ENCODE measurements at regions not wholly inside any gene's neighbourhood (a gene's known extent, or its start where the extent isn't known, plus 50 kb on each side); places are given as distances from the start of the nearest gene placed in this dataset.

DNA sequence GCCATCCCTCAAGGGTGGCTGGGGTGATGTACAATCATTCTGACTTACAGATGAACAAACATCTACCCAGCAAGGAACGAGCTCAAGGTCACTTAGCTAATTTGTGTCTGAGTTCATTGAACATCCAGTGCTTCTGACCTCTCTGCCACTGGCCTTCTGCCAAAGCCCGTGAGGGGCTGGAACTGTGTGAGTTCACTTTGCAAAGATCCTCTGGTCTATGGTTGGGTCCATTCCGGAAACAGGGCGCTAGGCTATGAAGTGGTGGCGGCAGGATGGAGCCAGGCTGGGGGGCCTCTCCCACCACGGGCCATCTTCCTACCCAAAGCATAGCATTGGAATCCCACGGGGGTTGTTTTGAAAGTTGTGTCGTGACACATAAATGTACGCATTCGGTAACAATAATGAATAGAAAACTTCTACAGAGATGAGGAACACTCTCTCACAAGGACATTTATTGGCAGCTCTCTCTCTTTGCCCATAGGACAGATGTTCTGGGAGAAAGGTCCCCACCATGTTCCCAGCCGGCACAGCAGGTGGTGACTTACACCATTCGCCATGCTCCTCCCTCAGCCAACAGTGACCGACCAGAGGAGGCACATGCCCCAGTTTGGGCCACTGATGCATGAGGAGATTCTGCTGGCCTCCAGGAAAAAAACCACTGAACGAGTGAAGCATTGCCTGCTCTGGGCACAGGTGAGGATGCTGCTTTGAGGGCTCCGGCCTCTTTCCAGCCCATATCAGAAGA lies 214.7 kb upstream of the CHRNA7 start:
- TF ChIP-seq CTCF (IDR thresholded peaks at IDR 0.05; ENCODE audit: low read depth, low read length), result no peak
- DNase-seq (ENCODE audit: extremely low read depth, low read depth), result no peak

DNA sequence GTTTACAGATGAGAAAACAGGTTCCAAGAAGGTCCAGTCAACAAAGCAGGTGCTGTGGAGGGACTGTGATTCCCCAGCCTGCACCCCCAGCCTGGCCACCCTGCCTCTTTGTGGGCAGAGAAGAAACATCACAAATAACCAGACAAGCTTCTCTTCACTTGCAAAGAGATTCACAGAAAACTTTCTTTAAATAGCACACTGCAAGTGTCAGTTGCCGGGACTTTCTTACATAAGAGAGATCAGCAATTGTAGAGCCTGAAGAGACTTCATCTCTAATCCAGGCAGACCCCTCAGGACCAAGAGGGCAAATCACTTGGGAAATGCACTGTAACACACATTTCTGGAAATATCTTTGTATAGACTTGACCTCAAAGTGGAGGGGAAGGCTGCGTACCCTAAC lies 207.9 kb upstream of the CHRNA7 start:
- no peak for DNase-seq (ENCODE audit: extremely low read depth, low read depth)
- TF ChIP-seq CTCF (IDR thresholded peaks at IDR 0.05; ENCODE audit: low read depth, low read length), result no peak

GRCh38 chr15:31824024-31824423 lies 206.3 kb upstream of the CHRNA7 start:
- TF ChIP-seq CTCF (IDR thresholded peaks at IDR 0.05; ENCODE audit: low read depth, low read length), result no peak
- DNase-seq (ENCODE audit: extremely low read depth, low read depth), result no peak

DNA sequence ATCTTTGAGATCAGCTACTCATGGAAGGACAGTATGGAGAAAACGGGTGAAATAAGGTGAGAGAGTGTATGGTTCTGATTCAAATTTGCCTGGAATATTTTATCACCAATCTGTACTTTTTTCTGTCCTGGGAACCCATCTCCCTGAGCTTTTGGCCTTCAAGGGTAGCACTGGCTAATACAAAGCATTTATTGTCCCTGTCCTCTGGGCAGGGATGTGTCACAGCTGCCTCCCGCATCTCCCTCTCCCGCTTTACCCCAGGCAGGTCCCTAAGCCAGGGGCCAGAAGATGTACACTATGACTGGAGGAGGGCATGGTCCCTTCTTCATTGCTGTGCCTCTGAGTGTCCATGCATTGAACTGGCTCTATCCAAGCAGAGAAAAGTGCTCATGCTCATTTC lies 201.7 kb upstream of the CHRNA7 start:
- DNase-seq (ENCODE audit: extremely low read depth, low read depth), result no peak
- no peak for TF ChIP-seq CTCF (IDR thresholded peaks at IDR 0.05; ENCODE audit: low read depth, low read length)

- DNase-seq (ENCODE audit: extremely low read depth, low read depth), result no peak
- no peak for TF ChIP-seq CTCF (IDR thresholded peaks at IDR 0.05; ENCODE audit: low read depth, low read length)
These were observed 199.7 kb upstream of the CHRNA7 start for GRCh38 chr15:31830591-31830990.

DNA sequence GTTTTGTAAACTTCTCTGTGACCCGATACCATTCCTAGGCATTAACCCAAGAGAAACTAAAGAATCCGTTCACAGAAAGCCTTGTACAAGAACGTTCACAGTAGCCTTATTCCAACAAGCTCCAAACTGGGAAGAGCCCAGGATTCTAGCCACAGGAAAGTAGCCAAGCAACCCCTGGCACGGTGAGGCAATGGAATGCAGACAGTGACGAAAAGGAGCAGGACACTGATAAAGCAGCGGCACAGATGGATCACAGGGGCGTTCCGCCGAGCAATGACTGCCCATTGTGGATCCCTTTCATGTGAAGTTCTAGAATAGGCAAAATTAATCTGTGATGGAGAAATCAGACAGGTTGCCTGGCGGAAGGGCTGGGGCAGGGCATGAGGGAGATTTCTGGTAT lies 198.7 kb upstream of the CHRNA7 start:
- no peak for TF ChIP-seq CTCF (IDR thresholded peaks at IDR 0.05; ENCODE audit: low read depth, low read length)
- no peak for DNase-seq (ENCODE audit: extremely low read depth, low read depth)

DNA sequence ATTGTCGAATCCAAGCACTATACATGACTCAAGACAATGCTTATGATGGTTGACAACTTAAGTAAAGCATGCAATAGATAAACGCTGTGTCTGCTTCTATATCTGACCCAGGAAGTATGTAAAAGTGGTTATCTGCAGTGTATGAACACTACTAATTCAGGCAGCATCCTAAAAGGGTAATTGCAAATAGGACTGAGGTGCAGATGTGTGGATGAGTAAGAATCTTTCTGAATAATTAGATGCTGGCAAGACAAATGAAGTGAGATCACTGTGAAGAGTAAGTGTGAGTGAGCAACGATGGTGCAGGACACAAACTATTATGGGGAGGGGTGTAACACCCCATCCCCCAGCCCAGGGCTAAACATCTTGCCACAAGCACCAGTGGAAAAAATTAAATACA lies 195.7 kb upstream of the CHRNA7 start:
- no peak for DNase-seq (ENCODE audit: extremely low read depth, low read depth)
- TF ChIP-seq CTCF (IDR thresholded peaks at IDR 0.05; ENCODE audit: low read depth, low read length), result no peak

Measured in AG09319 (cell line).